Lung (tissue), 11 donors: ENCODE measurements at regions not wholly inside any gene's neighbourhood (a gene's known extent, or its start where the extent isn't known, plus 50 kb on each side); places are given as distances from the start of the nearest gene placed in this dataset.

Source experiments
- ATAC-seq: fragments of 200-7000 bp; cut with Tn5 transposase; one replicate; pipeline ENCODE4 v1.9.1; 2020; ENCODE audit warnings: moderate number of reproducible peaks; ENCODE audit not compliant: insufficient read depth, low FRiP score
- DNase-seq, 3 donors: peaks; one replicate each; pipeline ENCODE4 v3.0.0-alpha.2; 2013 to 2017
- H3K27ac ChIP-seq, 2 donors: one replicate each; pipeline ENCODE4 v1.5.1; 2013; ENCODE audit warnings: mild to moderate bottlenecking in 2 of 2, moderate library complexity in 2 of 2, control low read depth in 1 of 2, inconsistent platforms in 1 of 2, low read depth in 1 of 2, low read length in 1 of 2
- H3K27me3 ChIP-seq, 3 donors: one replicate each; pipeline ENCODE4 v1.5.1; 2013; ENCODE audit warnings: low read length in 2 of 3; ENCODE audit not compliant: control insufficient read depth in 3 of 3, insufficient read depth in 3 of 3
- H3K36me3 ChIP-seq, 4 donors: one replicate each; pipeline ENCODE4 v1.5.1; 2013; ENCODE audit warnings: low read length in 4 of 4, mild to moderate bottlenecking in 1 of 4, moderate library complexity in 1 of 4; ENCODE audit not compliant: control insufficient read depth in 4 of 4, insufficient read depth in 4 of 4
- H3K4me1 ChIP-seq, 5 donors: one replicate each; pipeline ENCODE4 v1.5.1; 2013; ENCODE audit warnings: low read length in 5 of 5, mild to moderate bottlenecking in 2 of 5, moderate library complexity in 1 of 5; ENCODE audit not compliant: control insufficient read depth in 5 of 5, insufficient read depth in 5 of 5
- H3K4me3 ChIP-seq: one replicate; pipeline ENCODE4 v1.5.1; 2013; ENCODE audit warnings: mild to moderate bottlenecking, control low read depth, moderate library complexity
- H3K9ac ChIP-seq, 2 donors: one replicate each; pipeline ENCODE4 v1.5.1; 2013; ENCODE audit warnings: low read length in 2 of 2, control low read depth in 1 of 2; ENCODE audit not compliant: insufficient read depth in 1 of 2
- H3K9me3 ChIP-seq, 4 donors: one replicate each; pipeline ENCODE4 v1.5.1; 2013; ENCODE audit warnings: low read length in 3 of 4, mild to moderate bottlenecking in 1 of 4, moderate library complexity in 1 of 4; ENCODE audit not compliant: control insufficient read depth in 4 of 4, insufficient read depth in 3 of 4
- WGBS, 2 donors: extraction: QIAGEN DNeasy Blood & Tissue Kit; methylation state at CpG; one replicate each; pipeline ENCODE4 v1.1.7; 2013; 5-methylcytosine and 5-hydroxymethylcytosine counted together
- TF ChIP-seq, protein P1 (sequence below): IDR thresholded peaks from 2 replicates; pipeline ENCODE4 v1.5.1; 2012; ENCODE audit warnings: mild to moderate bottlenecking; ENCODE audit errors: control extremely low read depth, extremely low read depth
- donor health status: control.
- donor health status: control.
- donor health status: Bipolar disorder and iron deficiency.
- donor health status: healthy.
- donor health status: DM: yes; HTN: yes; CAD: no.

DNA sequence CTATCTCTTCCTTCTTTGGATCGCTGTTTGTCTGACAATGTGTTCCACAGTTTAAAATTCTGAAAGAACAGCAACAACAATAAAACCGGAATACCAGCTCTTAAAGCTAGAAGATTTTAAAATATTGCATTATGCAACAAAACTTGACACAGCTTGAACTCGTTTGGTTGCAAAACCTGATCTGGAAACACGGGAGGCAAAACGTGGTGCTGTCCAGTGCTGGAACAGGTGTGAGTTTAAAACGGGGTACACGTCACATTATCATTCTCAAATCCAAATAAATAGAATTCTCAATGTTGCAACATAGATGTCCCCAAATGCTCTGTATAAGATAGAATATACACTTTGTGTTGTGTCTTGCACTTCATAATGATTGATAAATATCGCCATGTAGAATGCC, 110.9 kb upstream of the LYSMD4 start:
- peak in 1 of 3 donors; percentile 4 for DNase-seq
- WGBS, 2 donors: 61 to 67% methylated on average over 8 of the region's 8 CpGs
- Histone ChIP-seq H3K36me3 (no peaks in the 10 kb centered on the region), H3K27ac (no peak overlapping the region), H3K9me3 (no peaks in the 10 kb centered on the region), H3K4me1 (no peaks in the 10 kb centered on the region), H3K9ac (no peak overlapping the region), H3K4me3 (no peak overlapping the region), H3K27me3 (no peaks in the 10 kb centered on the region)
- TF ChIP-seq, protein P1, sequence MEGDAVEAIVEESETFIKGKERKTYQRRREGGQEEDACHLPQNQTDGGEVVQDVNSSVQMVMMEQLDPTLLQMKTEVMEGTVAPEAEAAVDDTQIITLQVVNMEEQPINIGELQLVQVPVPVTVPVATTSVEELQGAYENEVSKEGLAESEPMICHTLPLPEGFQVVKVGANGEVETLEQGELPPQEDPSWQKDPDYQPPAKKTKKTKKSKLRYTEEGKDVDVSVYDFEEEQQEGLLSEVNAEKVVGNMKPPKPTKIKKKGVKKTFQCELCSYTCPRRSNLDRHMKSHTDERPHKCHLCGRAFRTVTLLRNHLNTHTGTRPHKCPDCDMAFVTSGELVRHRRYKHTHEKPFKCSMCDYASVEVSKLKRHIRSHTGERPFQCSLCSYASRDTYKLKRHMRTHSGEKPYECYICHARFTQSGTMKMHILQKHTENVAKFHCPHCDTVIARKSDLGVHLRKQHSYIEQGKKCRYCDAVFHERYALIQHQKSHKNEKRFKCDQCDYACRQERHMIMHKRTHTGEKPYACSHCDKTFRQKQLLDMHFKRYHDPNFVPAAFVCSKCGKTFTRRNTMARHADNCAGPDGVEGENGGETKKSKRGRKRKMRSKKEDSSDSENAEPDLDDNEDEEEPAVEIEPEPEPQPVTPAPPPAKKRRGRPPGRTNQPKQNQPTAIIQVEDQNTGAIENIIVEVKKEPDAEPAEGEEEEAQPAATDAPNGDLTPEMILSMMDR: no peak
- no peak for ATAC-seq

DNA sequence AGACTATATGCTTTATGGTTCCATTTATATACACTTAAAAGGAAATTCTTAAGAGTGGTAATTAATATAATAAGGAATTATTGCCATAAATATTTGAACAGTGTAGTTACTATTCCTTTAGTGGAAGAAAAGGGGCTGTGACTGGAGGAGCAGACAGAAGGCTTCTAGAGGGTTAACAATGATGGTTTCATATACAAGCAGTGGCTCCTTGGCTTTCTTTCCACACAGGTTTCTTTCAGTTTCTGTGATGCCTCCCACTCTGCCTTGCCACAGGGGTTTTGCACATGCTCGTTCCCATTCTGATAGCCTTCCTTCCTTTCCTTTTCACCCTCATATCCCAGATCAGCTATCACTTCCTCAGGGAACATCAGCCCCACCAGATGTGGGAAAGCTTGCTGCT, 108.8 kb upstream of the LYSMD4 start:
- H3K27ac ChIP-seq: no peak overlapping the region
- TF ChIP-seq, protein P1: no peak
- ATAC-seq (no peak), DNase-seq (no peak)
- WGBS, 2 donors: 64 to 90% methylated on average over 1 of the region's 1 CpG
- no peaks in the 10 kb centered on the region for H3K27me3 ChIP-seq
- H3K36me3 ChIP-seq: no peaks in the 10 kb centered on the region
- H3K4me3 ChIP-seq: no peak overlapping the region
- H3K4me1 ChIP-seq: no peaks in the 10 kb centered on the region
- no peaks in the 10 kb centered on the region for H3K9me3 ChIP-seq
- H3K9ac ChIP-seq: no peak overlapping the region

DNA sequence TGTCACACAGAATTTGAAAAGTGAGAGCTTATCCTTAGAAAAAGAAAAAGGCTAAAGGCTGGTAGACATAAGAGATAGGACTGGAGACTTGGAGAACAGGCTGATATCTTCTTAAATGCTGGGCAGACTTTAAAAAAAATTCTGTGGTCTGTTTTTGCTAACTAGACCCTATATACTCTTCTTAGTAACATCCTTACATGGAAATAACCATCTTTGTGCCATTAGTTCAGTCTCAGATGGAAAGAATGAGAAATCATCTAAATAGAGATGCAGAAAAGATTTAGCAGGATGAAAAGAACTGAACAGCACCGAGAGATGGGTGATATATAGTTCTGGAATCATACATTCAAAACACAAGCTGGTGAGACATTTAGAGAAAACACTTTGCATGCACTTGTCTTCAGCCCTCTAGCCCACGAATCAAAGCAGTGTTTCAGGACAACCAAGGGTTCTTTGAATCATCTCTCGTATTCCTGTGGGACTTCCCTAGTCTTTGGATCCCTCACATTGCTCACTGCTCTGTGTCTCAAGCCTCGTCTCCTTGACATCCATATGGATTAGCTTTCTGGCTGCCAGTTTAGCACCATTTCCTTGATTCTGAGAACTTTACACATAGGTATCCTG, 93.0 kb upstream of the LYSMD4 start:
- TF ChIP-seq, protein P1: no peak
- Histone ChIP-seq H3K27ac (no peak overlapping the region), H3K4me3 (no peak overlapping the region), H3K9me3 (no peaks in the 10 kb centered on the region), H3K27me3 (no peaks in the 10 kb centered on the region), H3K9ac (no peak overlapping the region), H3K36me3 (peaks cover 0 to 4% (median under 1%) of the 10 kb centered on the region in 4 donors), H3K4me1 (no peaks in the 10 kb centered on the region)
- DNase-seq (no peak), ATAC-seq (no peak)
- WGBS, 2 donors: 88 to 97% methylated on average over 4 of the region's 4 CpGs

DNA sequence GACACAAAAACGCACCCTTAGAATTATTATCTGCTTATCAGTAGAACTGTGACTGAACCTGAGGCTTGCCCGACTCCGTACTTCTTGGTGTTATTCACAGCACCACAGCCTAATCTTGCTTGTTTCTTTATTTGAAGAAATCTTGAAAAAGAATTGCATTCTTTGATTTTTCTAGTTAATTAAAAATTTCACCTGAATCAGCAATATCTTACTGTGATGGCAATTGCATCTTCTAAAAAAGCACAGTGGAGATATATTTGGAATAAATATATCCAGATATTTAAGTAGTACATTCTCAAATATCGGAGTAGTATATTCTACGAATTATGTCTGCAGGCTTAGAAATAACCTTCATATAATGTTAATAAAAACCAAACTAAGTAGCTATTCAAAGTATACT, 90.1 kb upstream of the LYSMD4 start:
- ATAC-seq: no peak
- WGBS, 2 donors: 92% methylated on average over 5 of the region's 5 CpGs
- TF ChIP-seq, protein P1: no peak
- Histone ChIP-seq H3K4me1 (peaks cover 0 to 3% (median 0%) of the 10 kb centered on the region in 5 donors), H3K9ac (no peak overlapping the region), H3K27me3 (no peaks in the 10 kb centered on the region), H3K36me3 (peaks cover 0 to 6% (median 2%) of the 10 kb centered on the region in 4 donors), H3K9me3 (no peaks in the 10 kb centered on the region), H3K27ac (no peak overlapping the region), H3K4me3 (no peak overlapping the region)
- DNase-seq: no peak
